Kidney (tissue), 13 donors: ENCODE measurements at regions not wholly inside any gene's neighbourhood (a gene's known extent, or its start where the extent isn't known, plus 50 kb on each side); places are given as distances from the start of the nearest gene placed in this dataset.

Experiments used
- DNase-seq, 5 donors: peaks; one replicate each; pipeline ENCODE4 v3.0.0-alpha.2; 2013 to 2020
- FAIRE-seq: peaks from 2 replicates; lab custom pipeline; 2012; peaks lifted over from hg19 to GRCh38; lab: Jason Lieb, UNC
- H3K27ac ChIP-seq, 2 donors: one replicate each; pipeline ENCODE4 v1.7.0; 2013; ENCODE audit warnings: low read depth in 2 of 2, low read length in 2 of 2, inconsistent platforms in 1 of 2
- H3K27me3 ChIP-seq: one replicate; pipeline ENCODE4 v1.7.1; 2013; ENCODE audit warnings: low read length, inconsistent platforms; ENCODE audit not compliant: control insufficient read depth, insufficient read depth
- H3K36me3 ChIP-seq, 3 donors: one replicate each; pipeline versions ENCODE4 v1.7.0 to v1.7.1; 2013; ENCODE audit warnings: low read length in 3 of 3, control low read depth in 1 of 3, inconsistent platforms in 1 of 3; ENCODE audit not compliant: insufficient read depth in 3 of 3, control insufficient read depth in 2 of 3
- H3K4me1 ChIP-seq, 3 donors: one replicate each; pipeline versions ENCODE4 v1.7.0 to v1.7.1; 2013; ENCODE audit warnings: low read length in 3 of 3, inconsistent platforms in 1 of 3, low read depth in 1 of 3; ENCODE audit not compliant: control insufficient read depth in 2 of 3, insufficient read depth in 2 of 3
- H3K4me3 ChIP-seq, 3 donors: one replicate each; pipeline versions ENCODE4 v1.7.0 to v1.8.1; 2013; ENCODE audit warnings: low read length in 3 of 3, control low read depth in 1 of 3, inconsistent platforms in 1 of 3
- H3K9ac ChIP-seq, 3 donors: one replicate each; pipeline versions ENCODE4 v1.7.0 to v1.7.1; 2013; ENCODE audit warnings: low read length in 3 of 3, control low read depth in 1 of 3, inconsistent platforms in 1 of 3
- H3K9me3 ChIP-seq, 3 donors: one replicate each; pipeline versions ENCODE4 v1.7.0 to v1.7.1; 2013; ENCODE audit warnings: low read length in 3 of 3, control low read depth in 1 of 3, inconsistent platforms in 1 of 3; ENCODE audit not compliant: control insufficient read depth in 2 of 3, insufficient read depth in 1 of 3
- CTCF ChIP-seq: IDR thresholded peaks from 3 replicates; pipeline ENCODE4 v1.5.1; 2012; ENCODE audit warnings: mild to moderate bottlenecking, moderate library complexity, borderline replicate concordance; ENCODE audit not compliant: insufficient read depth; ENCODE audit errors: extremely low read depth
- intact Hi-C: fragments of 100-400 bp; cut with DNase I; formaldehyde crosslinking; loops from one replicate; pipeline ENCODE4 v1.11.1; 2022
- donor health status: control.
- donor health status: control.
- donor health status: control.
- donor health status: control.
- donor health status: control.
- donor health status: DM: yes; HTN: yes; CAD: no.
- donor health status: Normal renal cell carcinoma (clear cell type).

GRCh38 chr11:12315024-12315423 is 62.3 kb upstream of the PARVA start:
- no peak for FAIRE-seq
- DNase-seq: no peak
- intact Hi-C loops: no loop called here
- Histone ChIP-seq H3K9ac (no peak overlapping the region), H3K36me3 (no peaks in the 10 kb centered on the region), H3K9me3 (peaks cover 0 to 6% (median 2%) of the 10 kb centered on the region in 3 donors), H3K4me3 (no peak overlapping the region), H3K27ac (no peak overlapping the region), H3K4me1 (peaks cover 0 to 7% (median 4%) of the 10 kb centered on the region in 3 donors), H3K27me3 (no peaks in the 10 kb centered on the region)
- no peak for TF ChIP-seq CTCF

- FAIRE-seq: no peak
- intact Hi-C loops: no loop called here
- no peak for TF ChIP-seq CTCF
Measured at GRCh38 chr11:12316432-12316831, 60.9 kb upstream of the PARVA start.

GRCh38 chr11:12318791-12319438 is 58.5 kb upstream of the PARVA start:
- H3K4me1 ChIP-seq: peaks cover 0 to 8% (median 4%) of the 10 kb centered on the region in 3 donors
- H3K27ac ChIP-seq: no peak overlapping the region
- no peak for FAIRE-seq
- DNase-seq: peak in 1 of 5 donors; percentile 51
- no peaks in the 10 kb centered on the region for H3K27me3 ChIP-seq
- TF ChIP-seq CTCF: no peak
- H3K9me3 ChIP-seq: peaks cover 0 to 6% (median 2%) of the 10 kb centered on the region in 3 donors
- intact Hi-C loops: no loop called here
- H3K4me3 ChIP-seq: no peak overlapping the region
- no peak overlapping the region for H3K9ac ChIP-seq
- H3K36me3 ChIP-seq: no peaks in the 10 kb centered on the region

More at GRCh38 chr11:12316432-12316831, 60.9 kb upstream of the PARVA start:
- Histone ChIP-seq H3K9me3 (peaks cover 0 to 6% (median 2%) of the 10 kb centered on the region in 3 donors), H3K36me3 (no peaks in the 10 kb centered on the region), H3K9ac (no peak overlapping the region), H3K27ac (no peak overlapping the region), H3K4me1 (peaks cover 0 to 8% (median 4%) of the 10 kb centered on the region in 3 donors), H3K27me3 (no peaks in the 10 kb centered on the region), H3K4me3 (no peak overlapping the region)
- DNase-seq: no peak
